Osteoblast (primary cell): ENCODE measurements at regions not wholly inside any gene's neighbourhood (a gene's known extent, or its start where the extent isn't known, plus 50 kb on each side); places are given as distances from the start of the nearest gene placed in this dataset.

ENCODE experiments used
- DNase-seq: peaks from one replicate; pipeline ENCODE4 v3.0.0; 2011; ENCODE audit warnings: low spot score, mixed read lengths; ENCODE audit not compliant: insufficient read length; ENCODE audit errors: missing footprints
- H2AFZ ChIP-seq: 2 replicates; pipeline ENCODE4 v1.6.0; 2011; ENCODE audit warnings: mild to moderate bottlenecking, low read length
- H3K27ac ChIP-seq: 2 replicates; pipeline ENCODE4 v1.5.1; 2011; ENCODE audit warnings: mild to moderate bottlenecking, low read depth, low read length, moderate library complexity
- H3K27me3 ChIP-seq: 2 replicates; pipeline ENCODE4 v1.6.0; 2012; ENCODE audit warnings: mild to moderate bottlenecking, control low read depth, inconsistent platforms, low read length, moderate library complexity; ENCODE audit not compliant: insufficient read depth
- H3K36me3 ChIP-seq: 2 replicates; pipeline ENCODE4 v1.5.1; 2011; ENCODE audit warnings: mild to moderate bottlenecking, low read length, control low read depth, moderate library complexity; ENCODE audit not compliant: insufficient read depth
- H3K4me1 ChIP-seq: 2 replicates; pipeline ENCODE4 v1.5.1; 2011; ENCODE audit warnings: mild to moderate bottlenecking, low read length, control low read depth, moderate library complexity; ENCODE audit not compliant: insufficient read depth
- H3K4me2 ChIP-seq: 2 replicates; pipeline ENCODE4 v1.6.0; 2011; ENCODE audit warnings: mild to moderate bottlenecking, low read length; ENCODE audit not compliant: insufficient read depth
- H3K4me3 ChIP-seq: fragments of 200-600 bp; sonication (generic); 3 replicates; pipeline ENCODE4 v1.5.1; 2012; ENCODE audit warnings: mild to moderate bottlenecking, low read length, inconsistent platforms; ENCODE audit not compliant: insufficient read depth
- H3K79me2 ChIP-seq: 2 replicates; pipeline ENCODE4 v1.6.0; 2012; ENCODE audit warnings: mild to moderate bottlenecking, low read length, control low read depth, inconsistent platforms; ENCODE audit not compliant: insufficient read depth
- H3K9me3 ChIP-seq: 2 replicates; pipeline ENCODE4 v1.5.1; 2011; ENCODE audit warnings: low read depth, low read length, control low read depth
- H4K20me1 ChIP-seq: 2 replicates; pipeline ENCODE4 v1.6.0; 2012; ENCODE audit warnings: mild to moderate bottlenecking, low read length, control low read depth; ENCODE audit not compliant: insufficient read depth
- CTCF ChIP-seq: IDR thresholded peaks from 2 replicates; pipeline ENCODE4 v1.5.1; 2011; ENCODE audit warnings: mild to moderate bottlenecking, low read depth, low read length, moderate library complexity; ENCODE audit errors: extremely low read depth

GRCh38 chr3:180378496-180378895 is 223.5 kb upstream of the TTC14 start:
- no peak overlapping the region for H2AFZ ChIP-seq
- H3K36me3 ChIP-seq = no peaks in the 10 kb centered on the region
- no peak overlapping the region for H3K4me2 ChIP-seq
- DNase-seq = no peak
- H3K27ac ChIP-seq = no peak overlapping the region
- H3K27me3 ChIP-seq = no peaks in the 10 kb centered on the region
- H3K9me3 ChIP-seq = no peaks in the 10 kb centered on the region
- no peaks in the 10 kb centered on the region for H4K20me1 ChIP-seq
- no peak for TF ChIP-seq CTCF
- H3K4me1 ChIP-seq = no peaks in the 10 kb centered on the region
- H3K4me3 ChIP-seq = no peak overlapping the region
- H3K79me2 ChIP-seq = no peaks in the 10 kb centered on the region

GRCh38 chr3:180382638-180383180 is 219.3 kb upstream of the TTC14 start:
- Histone ChIP-seq H3K27ac (no peak overlapping the region), H3K4me2 (no peak overlapping the region), H2AFZ (peak overlapping the region; percentile 27), H3K27me3 (no peaks in the 10 kb centered on the region), H3K9me3 (no peaks in the 10 kb centered on the region), H3K4me3 (no peak overlapping the region), H3K79me2 (no peaks in the 10 kb centered on the region), H3K4me1 (no peaks in the 10 kb centered on the region), H4K20me1 (no peaks in the 10 kb centered on the region), H3K36me3 (no peaks in the 10 kb centered on the region)
- no peak for DNase-seq
- no peak for TF ChIP-seq CTCF

DNA sequence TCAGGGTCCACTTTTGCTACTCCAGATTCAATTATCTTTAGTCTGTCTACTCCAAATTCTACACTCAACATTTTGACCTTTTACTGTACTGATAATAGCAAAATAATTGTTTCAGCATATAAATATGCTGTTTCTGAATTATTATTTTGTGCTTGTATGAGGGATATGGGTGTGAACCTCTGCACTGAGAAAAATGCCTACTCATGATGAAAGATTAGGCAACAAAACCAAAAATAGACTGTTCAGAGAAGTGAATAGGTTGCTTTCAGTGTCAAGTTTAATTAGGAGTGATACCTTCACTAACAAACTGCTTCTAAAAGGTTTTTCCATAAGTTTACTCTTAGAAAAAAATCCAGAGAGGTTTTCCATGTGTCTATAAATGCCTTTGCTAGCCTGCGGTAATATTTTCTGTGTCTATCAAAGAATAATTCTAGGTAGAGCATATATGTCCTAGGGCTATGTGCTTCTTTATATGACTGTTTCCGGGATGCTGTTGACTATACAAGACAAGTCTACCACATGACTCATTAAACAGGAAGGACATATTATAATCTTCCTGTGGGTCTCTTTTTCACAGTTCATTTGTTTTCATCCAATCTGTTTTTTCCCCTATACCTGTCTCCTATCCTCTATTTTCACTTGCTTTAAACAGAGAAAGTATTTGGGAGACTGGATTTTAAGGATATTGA is 218.5 kb upstream of the TTC14 start:
- Histone ChIP-seq H3K36me3 (no peaks in the 10 kb centered on the region), H3K4me3 (no peak overlapping the region), H2AFZ (peak overlapping the region; percentile 27), H3K9me3 (no peaks in the 10 kb centered on the region), H3K27me3 (no peaks in the 10 kb centered on the region), H4K20me1 (no peaks in the 10 kb centered on the region), H3K4me1 (no peaks in the 10 kb centered on the region), H3K27ac (no peak overlapping the region), H3K4me2 (no peak overlapping the region), H3K79me2 (no peaks in the 10 kb centered on the region)
- TF ChIP-seq CTCF = no peak
- DNase-seq = no peak

- no peak overlapping the region for H2AFZ ChIP-seq
- H3K79me2 ChIP-seq = no peaks in the 10 kb centered on the region
- H4K20me1 ChIP-seq = no peaks in the 10 kb centered on the region
- H3K4me1 ChIP-seq = no peaks in the 10 kb centered on the region
- no peak overlapping the region for H3K4me2 ChIP-seq
- no peaks in the 10 kb centered on the region for H3K36me3 ChIP-seq
- H3K27me3 ChIP-seq = no peaks in the 10 kb centered on the region
- no peak overlapping the region for H3K4me3 ChIP-seq
- TF ChIP-seq CTCF = no peak
- H3K9me3 ChIP-seq = no peaks in the 10 kb centered on the region
- no peak overlapping the region for H3K27ac ChIP-seq
- no peak for DNase-seq
Measured at GRCh38 chr3:180390313-180390712, 211.7 kb upstream of the TTC14 start.
